ENCODE measurements at regions not wholly inside any gene's neighbourhood (a gene's known extent, or its start where the extent isn't known, plus 50 kb on each side); places are given as distances from the start of the nearest gene placed in this dataset.

- TF ChIP-seq ZBTB33 (IDR thresholded peaks at IDR 0.05): no peak
- TF ChIP-seq CTCF (IDR thresholded peaks at IDR 0.05; ENCODE audit: low read depth, low read length, missing input control): no peak
Measured at GRCh38 chr7:63876707-63877322, 121.8 kb upstream of the ZNF722 start.
